OCI-LY7 (cell line): ENCODE measurements at regions not wholly inside any gene's neighbourhood (a gene's known extent, or its start where the extent isn't known, plus 50 kb on each side); places are given as distances from the start of the nearest gene placed in this dataset.

ENCODE experiments used
- BruUV-seq: library from RNA; stranded (reverse); fragments of 400-500 nt; replicated peaks from 2 replicates; lab custom pipeline; 2021; lab: Mats Ljungman, UMichigan
- CTCF ChIA-PET: fragments of 300-600 bp; sonication (Branson Sonifier 250); formaldehyde crosslinking; loops from one replicate; lab custom pipeline; 2022; ENCODE audit warnings: antibody characterized with exemption; ENCODE audit not compliant: unreplicated experiment; lab: Charles Lee
- POLR2A ChIA-PET: fragments of 300-600 bp; sonication (Branson Sonifier 250); formaldehyde crosslinking; loops from one replicate; lab custom pipeline; 2022; ENCODE audit warnings: antibody characterized with exemption; lab: Charles Lee
- DNase-seq: peaks from one replicate; pipeline ENCODE4 v3.0.0-alpha.2; 2015; ENCODE audit warnings: low spot score
- H2AFZ ChIP-seq: fragments of 200-600 bp; sonication (generic), shearing (Covaris generic); 2 replicates; pipeline ENCODE4 v1.6.1; 2014; ENCODE audit warnings: mild to moderate bottlenecking, antibody characterized with exemption, low read length, moderate library complexity
- H3K27ac ChIP-seq: fragments of 200-600 bp; sonication (generic); 2 replicates; pipeline ENCODE4 v1.5.1; 2014; ENCODE audit warnings: mixed run types, low read depth, mild to moderate bottlenecking, moderate library complexity, low read length, inconsistent platforms; ENCODE audit not compliant: poor library complexity, severe bottlenecking
- H3K36me3 ChIP-seq: fragments of 200-600 bp; sonication (generic); 2 replicates; pipeline ENCODE4 v1.6.1; 2014; ENCODE audit warnings: mild to moderate bottlenecking, antibody characterized with exemption, low read length, moderate library complexity, mixed read lengths; ENCODE audit not compliant: insufficient read depth
- H3K4me1 ChIP-seq: fragments of 200-600 bp; sonication (generic); 2 replicates; pipeline ENCODE4 v1.5.1; 2014; ENCODE audit warnings: mild to moderate bottlenecking, low read length; ENCODE audit not compliant: insufficient read depth, poor library complexity, severe bottlenecking
- H3K4me2 ChIP-seq: fragments of 200-600 bp; sonication (generic); 2 replicates; pipeline ENCODE4 v1.6.1; 2014; ENCODE audit warnings: mild to moderate bottlenecking, low read length
- H3K4me3 ChIP-seq: fragments of 200-600 bp; sonication (generic); 2 replicates; pipeline ENCODE4 v1.5.1; 2014; ENCODE audit warnings: mild to moderate bottlenecking, low read depth, low read length; ENCODE audit not compliant: poor library complexity, severe bottlenecking
- H3K79me2 ChIP-seq: fragments of 200-600 bp; sonication (generic); 2 replicates; pipeline ENCODE4 v1.6.1; 2016; ENCODE audit warnings: low read depth, mild to moderate bottlenecking, low read length, moderate library complexity, mixed read lengths; ENCODE audit not compliant: insufficient read depth
- H3K9me2 ChIP-seq: fragments of 200-600 bp; sonication (generic); 2 replicates; pipeline ENCODE4 v1.6.1; 2016; ENCODE audit warnings: mild to moderate bottlenecking, low read length, mixed read lengths; ENCODE audit not compliant: insufficient read depth
- H3K9me3 ChIP-seq: fragments of 200-600 bp; sonication (generic); 2 replicates; pipeline ENCODE4 v1.6.1; 2014; ENCODE audit warnings: mild to moderate bottlenecking, mixed run types, low read length, mixed read lengths
- H4K20me1 ChIP-seq: fragments of 200-600 bp; sonication (generic); 2 replicates; pipeline ENCODE4 v1.6.1; 2014; ENCODE audit warnings: mild to moderate bottlenecking, antibody characterized with exemption, low read length, moderate library complexity, mixed read lengths; ENCODE audit not compliant: insufficient read depth
- EZH2phosphoT487 ChIP-seq: fragments of 200-600 bp; sonication (generic); IDR thresholded peaks from 2 replicates; pipeline ENCODE4 v1.6.1; 2018; ENCODE audit warnings: low read depth, borderline replicate concordance, mild to moderate bottlenecking, mixed run types, antibody characterized with exemption, low read length, moderate library complexity, mixed read lengths
- intact Hi-C: fragments of 100-400 bp; cut with micrococcal nuclease; formaldehyde crosslinking; loops from one replicate; pipeline ENCODE4 v1.10.0; 2022; ENCODE audit not compliant: unreplicated experiment
- TF ChIP-seq, protein P1 (sequence below): fragments of 200-600 bp; sonication (generic); conservative IDR thresholded peaks from 2 replicates; pipeline ENCODE4 v1.5.1; 2014; ENCODE audit warnings: mild to moderate bottlenecking, antibody characterized with exemption, low read length, moderate library complexity, mixed read lengths

GRCh38 chr12:94091624-94092023 lies 56.8 kb upstream of the PLXNC1 start:
- Histone ChIP-seq H3K79me2 (no peaks in the 10 kb centered on the region), H3K4me3 (no peak overlapping the region), H3K27ac (no peak overlapping the region), H2AFZ (no peak overlapping the region), H3K9me3 (no peaks in the 10 kb centered on the region), H3K4me2 (no peak overlapping the region), H3K9me2 (no peaks in the 10 kb centered on the region), H3K4me1 (no peaks in the 10 kb centered on the region), H4K20me1 (no peaks in the 10 kb centered on the region), H3K36me3 (no peaks in the 10 kb centered on the region)
- POLR2A ChIA-PET: no interaction called here
- intact Hi-C loops: no loop called here
- no TSS peak for BruUV-seq
- CTCF ChIA-PET: interaction anchor here (1.6 kb wide), 1 partner anchor 11 kb away, joined by 4 read pairs; no protein-coding TSS in a partner anchor
- TF ChIP-seq, protein P1, sequence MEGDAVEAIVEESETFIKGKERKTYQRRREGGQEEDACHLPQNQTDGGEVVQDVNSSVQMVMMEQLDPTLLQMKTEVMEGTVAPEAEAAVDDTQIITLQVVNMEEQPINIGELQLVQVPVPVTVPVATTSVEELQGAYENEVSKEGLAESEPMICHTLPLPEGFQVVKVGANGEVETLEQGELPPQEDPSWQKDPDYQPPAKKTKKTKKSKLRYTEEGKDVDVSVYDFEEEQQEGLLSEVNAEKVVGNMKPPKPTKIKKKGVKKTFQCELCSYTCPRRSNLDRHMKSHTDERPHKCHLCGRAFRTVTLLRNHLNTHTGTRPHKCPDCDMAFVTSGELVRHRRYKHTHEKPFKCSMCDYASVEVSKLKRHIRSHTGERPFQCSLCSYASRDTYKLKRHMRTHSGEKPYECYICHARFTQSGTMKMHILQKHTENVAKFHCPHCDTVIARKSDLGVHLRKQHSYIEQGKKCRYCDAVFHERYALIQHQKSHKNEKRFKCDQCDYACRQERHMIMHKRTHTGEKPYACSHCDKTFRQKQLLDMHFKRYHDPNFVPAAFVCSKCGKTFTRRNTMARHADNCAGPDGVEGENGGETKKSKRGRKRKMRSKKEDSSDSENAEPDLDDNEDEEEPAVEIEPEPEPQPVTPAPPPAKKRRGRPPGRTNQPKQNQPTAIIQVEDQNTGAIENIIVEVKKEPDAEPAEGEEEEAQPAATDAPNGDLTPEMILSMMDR: no peak
- no peak for TF ChIP-seq EZH2phosphoT487
- no peak for DNase-seq

GRCh38 chr12:94092516-94093241 lies 55.7 kb upstream of the PLXNC1 start:
- Histone ChIP-seq H2AFZ (no peak overlapping the region), H3K4me1 (no peaks in the 10 kb centered on the region), H4K20me1 (no peaks in the 10 kb centered on the region), H3K9me3 (no peaks in the 10 kb centered on the region), H3K27ac (no peak overlapping the region), H3K4me3 (no peak overlapping the region), H3K36me3 (no peaks in the 10 kb centered on the region), H3K9me2 (no peaks in the 10 kb centered on the region), H3K79me2 (no peaks in the 10 kb centered on the region), H3K4me2 (no peak overlapping the region)
- no peak for TF ChIP-seq EZH2phosphoT487
- TF ChIP-seq, protein P1: no peak
- DNase-seq: no peak
- intact Hi-C loops: no loop called here
- POLR2A ChIA-PET: no interaction called here
- BruUV-seq: no TSS peak
- CTCF ChIA-PET: no interaction called here

- Histone ChIP-seq H3K9me2 (no peaks in the 10 kb centered on the region), H3K4me3 (no peak overlapping the region), H3K36me3 (no peaks in the 10 kb centered on the region), H4K20me1 (no peaks in the 10 kb centered on the region), H2AFZ (no peak overlapping the region), H3K4me2 (no peak overlapping the region), H3K9me3 (no peaks in the 10 kb centered on the region), H3K27ac (no peak overlapping the region), H3K4me1 (no peaks in the 10 kb centered on the region), H3K79me2 (no peaks in the 10 kb centered on the region)
- BruUV-seq: no TSS peak
- ChIA-PET POLR2A (no interaction called here), CTCF (no interaction called here)
- no peak for DNase-seq
- TF ChIP-seq EZH2phosphoT487: no peak
- TF ChIP-seq, protein P1: no peak
- intact Hi-C loops: no loop called here
Measured at GRCh38 chr12:94094700-94095099, 53.7 kb upstream of the PLXNC1 start.
